WTC11 (cell line): ENCODE measurements at regions not wholly inside any gene's neighbourhood (a gene's known extent, or its start where the extent isn't known, plus 50 kb on each side); places are given as distances from the start of the nearest gene placed in this dataset.

Experiments
- ATAC-seq: fragments of 200-7000 bp; cut with Tn5 transposase; 2 replicates; pipeline ENCODE4 v1.10.0; 2021; ENCODE audit warnings: mild to moderate bottlenecking, moderate library complexity
- CTCF ChIA-PET: fragments of 300-600 bp; sonication (Branson Sonifier 250); formaldehyde crosslinking; loops from one replicate; lab custom pipeline; 2021; ENCODE audit warnings: antibody characterized with exemption; lab: Charles Lee
- POLR2A ChIA-PET: fragments of 350-600 bp; sonication (Branson Sonifier 250); formaldehyde crosslinking; loops from one replicate; lab custom pipeline; 2021; ENCODE audit warnings: antibody characterized with exemption; lab: Charles Lee
- DNase-seq: peaks from one replicate; pipeline ENCODE4 v3.0.0; 2021; ENCODE audit warnings: low spot score
- H3K27ac Mint-ChIP-seq: 2 replicates; pipeline ENCODE4 v1.8.0; 2021; ENCODE audit warnings: mixed read lengths
- H3K27me3 Mint-ChIP-seq: 2 replicates; pipeline ENCODE4 v1.8.0; 2021; ENCODE audit warnings: low read depth, mild to moderate bottlenecking, moderate library complexity, mixed read lengths
- H3K36me3 Mint-ChIP-seq: 2 replicates; pipeline ENCODE4 v1.8.0; 2021; ENCODE audit warnings: mixed read lengths
- H3K4me1 Mint-ChIP-seq: 2 replicates; pipeline ENCODE4 v1.8.0; 2022; ENCODE audit warnings: mixed read lengths
- H3K4me3 Mint-ChIP-seq: 2 replicates; pipeline ENCODE4 v1.8.0; 2021; ENCODE audit warnings: mild to moderate bottlenecking, moderate library complexity, mixed read lengths
- H3K9me3 Mint-ChIP-seq: 2 replicates; pipeline ENCODE4 v1.8.0; 2021; ENCODE audit warnings: mixed read lengths
- AR ChIP-seq: fragments of 250-450 bp; sonication (Bioruptor Pico); IDR thresholded peaks from 2 replicates; pipeline ENCODE4 v1.9.0; 2021; ENCODE audit warnings: mild to moderate bottlenecking
- ATF1 ChIP-seq: sonication (generic); formaldehyde crosslinking; IDR thresholded peaks from 2 replicates; pipeline ENCODE4 v1.8.1; 2023; ENCODE audit warnings: mild to moderate bottlenecking, moderate library complexity, missing genetic modification reagents
- CDX4 ChIP-seq: fragments of 250-450 bp; sonication (Bioruptor Pico); IDR thresholded peaks from 2 replicates; pipeline ENCODE4 v1.9.0; 2021; ENCODE audit warnings: moderate library complexity, mild to moderate bottlenecking, inconsistent platforms, borderline replicate concordance
- CREB1 ChIP-seq: sonication (generic); formaldehyde crosslinking; IDR thresholded peaks from 2 replicates; pipeline ENCODE4 v1.8.0; 2023; ENCODE audit warnings: mild to moderate bottlenecking, missing genetic modification reagents
- ESRRA ChIP-seq: sonication (generic); formaldehyde crosslinking; IDR thresholded peaks from 2 replicates; pipeline ENCODE4 v1.8.1; 2022; ENCODE audit warnings: mild to moderate bottlenecking, missing genetic modification reagents, borderline replicate concordance
- FOXK1 ChIP-seq: sonication (generic); formaldehyde crosslinking; IDR thresholded peaks from 2 replicates; pipeline ENCODE4 v1.8.0; 2022; ENCODE audit warnings: mild to moderate bottlenecking, moderate library complexity, missing genetic modification reagents
- GTF2I ChIP-seq: fragments of 250-450 bp; sonication (Bioruptor Pico); conservative IDR thresholded peaks from 2 replicates; pipeline ENCODE4 v1.4.0; 2021; ENCODE audit warnings: mild to moderate bottlenecking
- IRF1 ChIP-seq: sonication (generic); formaldehyde crosslinking; IDR thresholded peaks from 2 replicates; pipeline ENCODE4 v1.8.0; 2023; ENCODE audit warnings: missing genetic modification reagents
- NFE2L1 ChIP-seq: sonication (generic); formaldehyde crosslinking; IDR thresholded peaks from 2 replicates; pipeline ENCODE4 v1.8.1; 2023; ENCODE audit warnings: missing genetic modification reagents
- PRRX2 ChIP-seq: fragments of 250-450 bp; sonication (Bioruptor Pico); IDR thresholded peaks from 2 replicates; pipeline ENCODE4 v1.8.0; 2021; ENCODE audit warnings: mild to moderate bottlenecking
- RELA ChIP-seq: sonication (generic); formaldehyde crosslinking; IDR thresholded peaks from 2 replicates; pipeline ENCODE4 v1.8.1; 2022; ENCODE audit warnings: missing genetic modification reagents, mild to moderate bottlenecking, borderline replicate concordance
- RORB ChIP-seq: fragments of 250-450 bp; sonication (Bioruptor Pico); IDR thresholded peaks from 2 replicates; pipeline ENCODE4 v1.9.0; 2021; ENCODE audit warnings: mild to moderate bottlenecking
- TEAD4 ChIP-seq: sonication (generic); formaldehyde crosslinking; IDR thresholded peaks from 2 replicates; pipeline ENCODE4 v1.8.0; 2022; ENCODE audit warnings: mild to moderate bottlenecking, missing genetic modification reagents
- TP53 ChIP-seq: sonication (generic); formaldehyde crosslinking; IDR thresholded peaks from 2 replicates; pipeline ENCODE4 v1.8.1; 2023; ENCODE audit warnings: mild to moderate bottlenecking, missing genetic modification reagents
- USF2 ChIP-seq: sonication (generic); formaldehyde crosslinking; IDR thresholded peaks from 2 replicates; pipeline ENCODE4 v1.8.1; 2023; ENCODE audit warnings: mild to moderate bottlenecking, missing genetic modification reagents, moderate library complexity
- ZNF138 ChIP-seq: sonication (generic); formaldehyde crosslinking; conservative IDR thresholded peaks from 2 replicates; pipeline ENCODE4 v1.8.1; 2022; ENCODE audit warnings: mild to moderate bottlenecking, moderate library complexity, missing genetic modification reagents
- ZNF263 ChIP-seq: sonication (generic); formaldehyde crosslinking; IDR thresholded peaks from 2 replicates; pipeline ENCODE4 v1.8.1; 2022; ENCODE audit warnings: low read depth, mild to moderate bottlenecking, moderate library complexity, missing genetic modification reagents
- ZSCAN18 ChIP-seq: fragments of 250-450 bp; sonication (Bioruptor Pico); IDR thresholded peaks from 2 replicates; pipeline ENCODE4 v2.1.2; 2022; ENCODE audit warnings: mild to moderate bottlenecking, moderate library complexity
- TF ChIP-seq, protein P1 (sequence below): sonication (generic); formaldehyde crosslinking; conservative IDR thresholded peaks from 2 replicates; pipeline ENCODE4 v1.8.1; 2022; ENCODE audit warnings: mild to moderate bottlenecking, missing genetic modification reagents
- TF ChIP-seq, protein P2 (sequence below): sonication (generic); formaldehyde crosslinking; IDR thresholded peaks from 2 replicates; pipeline ENCODE4 v1.8.0; 2022; ENCODE audit warnings: mild to moderate bottlenecking, missing genetic modification reagents

- ChIA-PET CTCF (no interaction called here), POLR2A (no interaction called here)
- Mint-ChIP-seq H3K4me1 (no peaks in the 10 kb centered on the region), H3K4me3 (no peak overlapping the region), H3K9me3 (peaks cover 4% of the 10 kb centered on the region), H3K27ac (no peak overlapping the region), H3K27me3 (no peaks in the 10 kb centered on the region), H3K36me3 (no peaks in the 10 kb centered on the region)
- no peak for ATAC-seq
- TF ChIP-seq TEAD4 (no peak), ZNF138 (CRISPR knock-in tag) (no peak), GTF2I (CRISPR knock-in tag) (no peak), RORB (CRISPR knock-in tag) (no peak), IRF1 (CRISPR knock-in tag) (no peak), PRRX2 (CRISPR knock-in tag) (no peak), FOXK1 (CRISPR knock-in tag) (no peak), TP53 (CRISPR knock-in tag) (no peak), RELA (CRISPR knock-in tag) (no peak), AR (CRISPR knock-in tag) (no peak), CREB1 (CRISPR knock-in tag) (no peak), USF2 (CRISPR knock-in tag) (no peak), ATF1 (CRISPR knock-in tag) (no peak), CDX4 (no peak), ZNF263 (CRISPR knock-in tag) (no peak), ZSCAN18 (CRISPR knock-in tag) (no peak), NFE2L1 (CRISPR knock-in tag) (no peak), ESRRA (CRISPR knock-in tag) (no peak)
- TF ChIP-seq, protein P1, sequence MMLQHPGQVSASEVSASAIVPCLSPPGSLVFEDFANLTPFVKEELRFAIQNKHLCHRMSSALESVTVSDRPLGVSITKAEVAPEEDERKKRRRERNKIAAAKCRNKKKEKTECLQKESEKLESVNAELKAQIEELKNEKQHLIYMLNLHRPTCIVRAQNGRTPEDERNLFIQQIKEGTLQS, result no peak
- TF ChIP-seq, protein P2, sequence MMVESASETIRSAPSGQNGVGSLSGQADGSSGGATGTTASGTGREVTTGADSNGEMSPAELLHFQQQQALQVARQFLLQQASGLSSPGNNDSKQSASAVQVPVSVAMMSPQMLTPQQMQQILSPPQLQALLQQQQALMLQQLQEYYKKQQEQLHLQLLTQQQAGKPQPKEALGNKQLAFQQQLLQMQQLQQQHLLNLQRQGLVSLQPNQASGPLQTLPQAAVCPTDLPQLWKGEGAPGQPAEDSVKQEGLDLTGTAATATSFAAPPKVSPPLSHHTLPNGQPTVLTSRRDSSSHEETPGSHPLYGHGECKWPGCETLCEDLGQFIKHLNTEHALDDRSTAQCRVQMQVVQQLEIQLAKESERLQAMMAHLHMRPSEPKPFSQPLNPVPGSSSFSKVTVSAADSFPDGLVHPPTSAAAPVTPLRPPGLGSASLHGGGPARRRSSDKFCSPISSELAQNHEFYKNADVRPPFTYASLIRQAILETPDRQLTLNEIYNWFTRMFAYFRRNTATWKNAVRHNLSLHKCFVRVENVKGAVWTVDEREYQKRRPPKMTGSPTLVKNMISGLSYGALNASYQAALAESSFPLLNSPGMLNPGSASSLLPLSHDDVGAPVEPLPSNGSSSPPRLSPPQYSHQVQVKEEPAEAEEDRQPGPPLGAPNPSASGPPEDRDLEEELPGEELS, result no peak
- DNase-seq, result no peak
These were observed 1402.4 kb upstream of the NUDT12 start for GRCh38 chr5:104965006-104965405.
